ENCODE measurements at regions not wholly inside any gene's neighbourhood (a gene's known extent, or its start where the extent isn't known, plus 50 kb on each side); places are given as distances from the start of the nearest gene placed in this dataset.

DNA sequence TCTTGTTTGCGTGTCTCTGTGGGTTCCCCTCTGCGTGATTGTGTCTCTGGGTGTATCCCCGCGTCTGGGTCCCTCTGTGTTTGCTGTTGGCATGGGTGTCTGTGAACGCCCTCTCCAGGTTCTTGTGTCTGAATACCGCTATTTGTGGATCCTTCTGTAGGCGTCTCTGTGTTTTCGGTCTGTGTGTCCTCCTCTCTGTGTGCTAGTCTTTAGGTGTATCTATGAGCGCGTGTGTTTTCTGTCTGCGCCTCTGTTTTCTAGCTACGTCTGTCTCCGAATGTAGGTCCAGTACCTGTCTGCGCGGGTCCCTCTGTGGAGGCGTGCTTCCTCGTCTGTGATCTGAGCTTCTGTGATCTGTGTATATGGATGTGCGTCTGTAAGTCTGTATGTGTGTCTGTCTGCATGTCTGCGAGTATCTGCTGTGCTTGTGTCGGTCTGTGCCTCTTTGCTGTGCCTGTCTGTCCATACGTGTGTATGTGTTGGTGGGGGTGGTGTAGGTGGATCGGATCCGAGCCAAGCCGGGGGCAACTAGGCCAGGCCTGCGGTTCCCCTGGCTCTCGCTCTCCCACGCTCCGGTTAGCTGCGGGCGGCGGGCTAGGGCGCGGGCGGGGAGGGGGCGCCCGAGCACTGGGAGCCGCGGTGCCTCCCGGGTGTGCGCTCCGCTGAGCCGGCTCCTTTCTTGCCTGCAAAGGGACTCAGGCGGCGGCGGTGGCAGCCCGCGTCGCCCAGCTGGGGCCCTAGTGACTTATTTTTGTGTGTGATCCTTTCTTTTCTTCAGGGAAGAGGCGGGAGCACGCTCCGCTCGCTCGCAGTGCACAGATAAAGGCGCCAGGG, 105.3 kb upstream of the E2F8 start:
- peaks cover 12% of the 10 kb centered on the region for H3K4me1 Mint-ChIP-seq (ENCODE audit: unreplicated experiment)
- no peak overlapping the region for H3K27ac Mint-ChIP-seq (ENCODE audit: unreplicated experiment)
- peaks cover 6% of the 10 kb centered on the region for H3K36me3 Mint-ChIP-seq (ENCODE audit: low read depth, unreplicated experiment)
- DNase-seq (ENCODE audit: low spot score), result peak; percentile 20
- TF ChIP-seq, protein P1, sequence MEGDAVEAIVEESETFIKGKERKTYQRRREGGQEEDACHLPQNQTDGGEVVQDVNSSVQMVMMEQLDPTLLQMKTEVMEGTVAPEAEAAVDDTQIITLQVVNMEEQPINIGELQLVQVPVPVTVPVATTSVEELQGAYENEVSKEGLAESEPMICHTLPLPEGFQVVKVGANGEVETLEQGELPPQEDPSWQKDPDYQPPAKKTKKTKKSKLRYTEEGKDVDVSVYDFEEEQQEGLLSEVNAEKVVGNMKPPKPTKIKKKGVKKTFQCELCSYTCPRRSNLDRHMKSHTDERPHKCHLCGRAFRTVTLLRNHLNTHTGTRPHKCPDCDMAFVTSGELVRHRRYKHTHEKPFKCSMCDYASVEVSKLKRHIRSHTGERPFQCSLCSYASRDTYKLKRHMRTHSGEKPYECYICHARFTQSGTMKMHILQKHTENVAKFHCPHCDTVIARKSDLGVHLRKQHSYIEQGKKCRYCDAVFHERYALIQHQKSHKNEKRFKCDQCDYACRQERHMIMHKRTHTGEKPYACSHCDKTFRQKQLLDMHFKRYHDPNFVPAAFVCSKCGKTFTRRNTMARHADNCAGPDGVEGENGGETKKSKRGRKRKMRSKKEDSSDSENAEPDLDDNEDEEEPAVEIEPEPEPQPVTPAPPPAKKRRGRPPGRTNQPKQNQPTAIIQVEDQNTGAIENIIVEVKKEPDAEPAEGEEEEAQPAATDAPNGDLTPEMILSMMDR (IDR thresholded peaks at IDR 0.05; ENCODE audit: unreplicated experiment), result no peak
- H3K27me3 Mint-ChIP-seq (ENCODE audit: unreplicated experiment), result peaks cover 11% of the 10 kb centered on the region
- H3K9me3 Mint-ChIP-seq (ENCODE audit: unreplicated experiment), result no peaks in the 10 kb centered on the region
- H3K4me3 Mint-ChIP-seq (ENCODE audit: unreplicated experiment), result peak overlapping the region; percentile 76

- Mint-ChIP-seq H3K4me1 (ENCODE audit: unreplicated experiment) (peaks cover 12% of the 10 kb centered on the region), H3K27me3 (ENCODE audit: unreplicated experiment) (peaks cover 11% of the 10 kb centered on the region), H3K9me3 (ENCODE audit: unreplicated experiment) (no peaks in the 10 kb centered on the region), H3K4me3 (ENCODE audit: unreplicated experiment) (peak overlapping the region; percentile 76), H3K36me3 (ENCODE audit: low read depth, unreplicated experiment) (peaks cover 6% of the 10 kb centered on the region), H3K27ac (ENCODE audit: unreplicated experiment) (no peak overlapping the region)
- TF ChIP-seq, protein P1 (IDR thresholded peaks at IDR 0.05; ENCODE audit: unreplicated experiment), result no peak
- DNase-seq (ENCODE audit: low spot score), result peak; percentile 23
Observed at GRCh38 chr11:19345519-19345847, 104.7 kb upstream of the E2F8 start.

GRCh38 chr11:19344661-19345518, 104.1 kb upstream of the E2F8 start:
- H3K27ac Mint-ChIP-seq (ENCODE audit: unreplicated experiment), result no peak overlapping the region
- TF ChIP-seq, protein P1 (IDR thresholded peaks at IDR 0.05; ENCODE audit: unreplicated experiment), result no peak
- peaks cover 11% of the 10 kb centered on the region for H3K27me3 Mint-ChIP-seq (ENCODE audit: unreplicated experiment)
- H3K4me3 Mint-ChIP-seq (ENCODE audit: unreplicated experiment), result no peak overlapping the region
- no peaks in the 10 kb centered on the region for H3K9me3 Mint-ChIP-seq (ENCODE audit: unreplicated experiment)
- peaks cover 12% of the 10 kb centered on the region for H3K4me1 Mint-ChIP-seq (ENCODE audit: unreplicated experiment)
- peaks cover 6% of the 10 kb centered on the region for H3K36me3 Mint-ChIP-seq (ENCODE audit: low read depth, unreplicated experiment)
- DNase-seq (ENCODE audit: low spot score), result peak; percentile 52

DNA sequence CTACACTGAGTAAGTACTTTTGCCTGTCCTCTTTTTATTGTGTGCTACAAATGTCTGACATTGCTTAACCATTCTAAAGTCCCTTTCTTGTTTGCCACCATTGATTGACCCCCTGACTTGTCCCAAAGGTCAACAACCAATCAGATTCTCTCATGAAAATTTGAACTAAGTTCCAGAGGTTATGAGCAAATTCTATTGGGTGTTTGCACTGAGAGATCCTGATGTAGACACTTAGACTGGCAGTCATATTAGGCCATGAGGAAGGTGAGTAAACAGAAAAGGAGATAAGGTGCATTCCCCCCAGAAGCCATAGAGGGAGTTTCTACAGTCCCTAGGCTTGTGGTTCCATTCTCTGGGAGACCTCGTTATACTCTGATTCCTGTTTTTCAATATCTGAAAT, 101.3 kb upstream of the E2F8 start:
- Mint-ChIP-seq H3K27me3 (ENCODE audit: unreplicated experiment) (peaks cover 9% of the 10 kb centered on the region), H3K27ac (ENCODE audit: unreplicated experiment) (no peak overlapping the region), H3K4me3 (ENCODE audit: unreplicated experiment) (no peak overlapping the region), H3K36me3 (ENCODE audit: low read depth, unreplicated experiment) (peaks cover 6% of the 10 kb centered on the region), H3K9me3 (ENCODE audit: unreplicated experiment) (no peaks in the 10 kb centered on the region), H3K4me1 (ENCODE audit: unreplicated experiment) (peaks cover 12% of the 10 kb centered on the region)
- TF ChIP-seq, protein P1 (IDR thresholded peaks at IDR 0.05; ENCODE audit: unreplicated experiment), result no peak
- no peak for DNase-seq (ENCODE audit: low spot score)

- H3K36me3 Mint-ChIP-seq (ENCODE audit: low read depth, unreplicated experiment), result no peaks in the 10 kb centered on the region
- no peaks in the 10 kb centered on the region for H3K4me1 Mint-ChIP-seq (ENCODE audit: unreplicated experiment)
- no peak overlapping the region for H3K4me3 Mint-ChIP-seq (ENCODE audit: unreplicated experiment)
- no peaks in the 10 kb centered on the region for H3K9me3 Mint-ChIP-seq (ENCODE audit: unreplicated experiment)
- TF ChIP-seq, protein P1 (IDR thresholded peaks at IDR 0.05; ENCODE audit: unreplicated experiment), result no peak
- H3K27ac Mint-ChIP-seq (ENCODE audit: unreplicated experiment), result no peak overlapping the region
- DNase-seq (ENCODE audit: low spot score), result no peak
- H3K27me3 Mint-ChIP-seq (ENCODE audit: unreplicated experiment), result no peaks in the 10 kb centered on the region
Observed at GRCh38 chr11:19338375-19338774, 97.6 kb upstream of the E2F8 start.
